UCSD-AML1 (cell line): ENCODE measurements at regions not wholly inside any gene's neighbourhood (a gene's known extent, or its start where the extent isn't known, plus 50 kb on each side); places are given as distances from the start of the nearest gene placed in this dataset.
A peak's percentile ranks its signal among the peaks of the same experiment; 100 is the strongest.

ENCODE experiments used
- DNase-seq: peaks from one replicate; lab custom pipeline; 2025; ENCODE audit not compliant: unreplicated experiment; lab: John Stamatoyannopoulos, UW

- no peak for DNase-seq
Observed at GRCh38 chr5:157926977-157927376, 68.0 kb upstream of the CLINT1 start.

DNA sequence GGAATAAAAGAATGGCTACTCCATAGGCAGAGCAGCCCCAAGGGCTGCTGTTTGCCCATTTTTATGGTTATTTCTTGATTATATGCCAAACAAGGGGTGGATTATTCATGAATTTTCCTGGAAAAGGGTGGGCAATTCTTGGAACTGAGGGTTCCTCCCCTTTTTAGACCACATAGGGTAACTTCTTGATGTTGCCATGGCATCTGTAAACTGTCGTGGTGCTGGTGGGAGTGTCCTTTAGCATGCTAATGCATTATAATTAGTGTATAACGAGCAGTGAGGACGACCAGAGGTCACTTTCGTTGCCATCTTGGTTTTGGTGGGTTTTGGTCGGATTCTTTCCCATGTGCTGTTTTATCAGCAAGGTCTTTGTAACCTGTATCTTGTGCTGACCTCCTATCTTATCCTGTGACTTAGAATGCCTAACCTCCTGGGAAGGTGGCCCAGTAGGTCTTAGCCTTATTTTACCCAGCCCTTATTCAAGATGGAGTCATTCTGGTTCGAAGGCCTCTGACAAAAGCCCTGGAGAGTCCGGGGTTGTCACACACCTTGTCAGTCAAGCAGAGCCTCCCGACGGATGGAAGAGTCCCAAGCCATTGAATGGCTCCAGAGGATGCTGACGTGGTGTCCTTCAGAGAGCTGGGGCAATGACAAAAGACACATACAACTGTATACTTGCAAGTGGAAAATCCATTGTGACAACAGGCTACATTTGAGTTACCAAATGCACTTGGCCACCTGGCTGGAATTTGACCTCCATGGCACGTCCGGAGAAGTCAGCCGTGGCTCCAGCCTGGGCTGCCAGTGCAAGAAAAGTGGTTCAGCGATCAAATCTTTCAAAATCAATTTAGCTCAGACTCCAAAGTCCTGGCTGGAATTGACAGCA lies 67.1 kb upstream of the CLINT1 start:
- DNase-seq: no peak

- DNase-seq: no peak
Observed at GRCh38 chr5:157924931-157925729, 66.2 kb upstream of the CLINT1 start.

- DNase-seq: no peak
Observed at GRCh38 chr5:157924490-157924889, 65.5 kb upstream of the CLINT1 start.

- DNase-seq: no peak
Observed at GRCh38 chr5:157923765-157924164, 64.8 kb upstream of the CLINT1 start.

DNA sequence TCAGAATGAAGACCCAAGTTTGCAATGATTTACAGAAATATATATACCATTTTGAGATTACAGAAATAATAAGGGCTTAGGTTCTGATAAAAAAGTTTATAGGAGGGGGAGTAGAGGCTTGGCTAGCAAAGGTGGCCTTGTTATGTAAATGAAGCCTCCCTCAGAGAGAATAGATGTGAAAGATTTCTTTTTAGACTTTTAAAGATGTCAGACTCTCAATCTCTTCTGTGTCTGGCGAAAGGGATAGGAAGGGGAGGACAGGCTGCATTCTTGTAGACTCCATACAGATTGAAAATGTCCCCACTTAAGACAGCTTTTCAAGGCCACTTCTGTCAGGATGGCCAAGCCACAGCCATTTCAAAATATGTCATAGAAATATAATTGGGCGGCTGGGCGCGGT lies 63.1 kb upstream of the CLINT1 start:
- DNase-seq: no peak

DNA sequence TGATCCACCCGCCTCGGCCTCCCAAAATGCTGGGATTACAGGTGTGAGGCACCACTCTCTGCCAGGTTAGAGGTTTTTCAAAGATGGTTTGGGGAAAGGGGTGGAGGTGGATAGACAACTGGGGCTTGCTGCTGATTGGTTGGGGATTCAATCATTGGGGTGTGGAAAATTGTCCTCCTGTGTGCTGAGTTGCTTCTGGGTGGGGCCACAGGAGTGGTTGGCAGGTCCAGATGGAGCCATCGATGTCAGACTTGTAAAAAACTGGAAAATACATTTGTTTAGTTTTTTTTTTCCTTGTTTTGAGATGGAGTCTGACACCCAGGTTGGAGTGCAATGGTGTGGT lies 61.9 kb upstream of the CLINT1 start:
- DNase-seq: no peak

GRCh38 chr5:157918811-157919742 lies 60.1 kb upstream of the CLINT1 start:
- peak; percentile 28 for DNase-seq

GRCh38 chr5:157917899-157918809 lies 59.2 kb upstream of the CLINT1 start:
- DNase-seq: peak; percentile 65

GRCh38 chr5:157917491-157917890 lies 58.5 kb upstream of the CLINT1 start:
- no peak for DNase-seq

GRCh38 chr5:157915638-157916037 lies 56.7 kb upstream of the CLINT1 start:
- DNase-seq: no peak

DNA sequence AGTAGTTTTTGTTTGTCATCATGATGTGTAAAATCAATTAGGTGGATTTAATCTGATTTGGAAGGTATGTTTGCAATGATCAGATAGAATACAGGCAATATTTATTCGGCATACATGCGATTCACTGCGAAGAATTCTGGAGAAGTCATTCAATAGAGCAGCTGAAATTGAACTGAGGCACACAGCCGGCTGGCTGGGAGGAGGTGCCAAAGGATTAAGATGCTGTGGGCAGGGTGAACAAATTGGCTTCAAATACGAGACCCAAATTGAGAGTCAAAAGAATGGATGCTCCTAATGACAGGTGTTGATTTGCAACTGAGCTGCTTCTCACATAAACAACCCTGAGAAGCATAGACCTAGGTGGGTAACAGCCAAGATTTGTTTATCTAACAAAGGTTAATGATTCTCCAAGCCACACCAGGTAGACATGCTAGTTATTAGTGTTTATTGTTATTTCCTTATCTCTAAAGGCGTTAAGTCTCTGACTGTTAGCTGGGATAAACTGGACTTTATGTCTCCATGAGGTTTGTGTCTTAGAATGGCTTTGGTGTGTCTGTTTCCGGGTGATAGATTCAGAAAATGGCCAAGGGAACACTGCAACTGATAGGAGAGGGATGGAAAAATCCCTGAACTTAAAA lies 55.3 kb upstream of the CLINT1 start:
- no peak for DNase-seq

DNA sequence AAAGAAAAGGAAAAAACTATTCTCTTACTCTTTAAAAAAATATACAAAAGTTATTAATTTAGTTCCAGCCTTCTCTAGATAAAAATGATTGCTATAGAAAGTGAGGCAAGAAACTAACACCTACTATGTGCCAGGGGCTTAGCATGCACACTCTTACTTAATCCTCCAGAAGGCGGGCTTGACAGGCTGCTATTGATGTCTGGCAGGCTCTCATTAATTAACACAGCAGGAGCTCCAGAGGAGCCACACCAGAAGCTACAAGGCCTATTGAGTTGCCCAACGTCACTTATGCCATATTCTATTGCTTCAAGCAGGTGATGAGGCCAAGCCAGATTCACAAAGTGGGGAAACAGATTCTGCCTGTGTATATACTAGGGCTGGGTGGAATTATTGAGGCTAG lies 54.6 kb upstream of the CLINT1 start:
- no peak for DNase-seq

DNA sequence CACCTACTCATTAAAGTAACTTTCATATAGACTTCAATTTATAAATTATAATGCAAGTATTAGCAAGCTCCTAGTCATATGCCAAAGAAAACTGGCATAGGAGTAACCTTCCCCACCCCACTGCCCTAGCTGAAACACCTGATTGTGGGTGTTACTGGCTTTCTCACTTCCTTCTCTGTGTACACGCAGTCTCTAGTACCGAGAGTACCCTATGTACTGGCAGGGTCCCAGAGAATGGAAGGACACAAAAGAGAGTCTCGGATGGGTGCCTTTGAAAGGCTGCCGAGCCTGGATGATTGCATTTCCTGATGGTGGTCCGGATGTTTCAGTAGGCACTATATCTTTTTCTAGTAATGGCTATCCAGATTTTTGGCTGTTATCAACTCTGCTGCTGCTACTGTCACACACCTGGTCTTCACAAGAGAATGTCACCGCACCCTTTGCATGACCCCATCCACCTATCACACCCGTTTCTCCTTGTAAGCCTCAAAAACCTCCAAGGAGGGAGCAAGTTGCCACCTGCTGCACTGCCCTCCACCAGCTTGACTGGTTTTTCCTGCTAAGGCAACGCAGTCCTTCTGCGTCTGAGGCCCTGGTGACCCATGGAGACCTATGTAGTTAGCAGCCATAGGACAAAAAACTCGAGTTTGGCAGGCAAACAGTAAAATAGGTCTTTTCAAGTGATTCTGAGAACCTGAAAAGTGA lies 53.8 kb upstream of the CLINT1 start:
- no peak for DNase-seq

DNA sequence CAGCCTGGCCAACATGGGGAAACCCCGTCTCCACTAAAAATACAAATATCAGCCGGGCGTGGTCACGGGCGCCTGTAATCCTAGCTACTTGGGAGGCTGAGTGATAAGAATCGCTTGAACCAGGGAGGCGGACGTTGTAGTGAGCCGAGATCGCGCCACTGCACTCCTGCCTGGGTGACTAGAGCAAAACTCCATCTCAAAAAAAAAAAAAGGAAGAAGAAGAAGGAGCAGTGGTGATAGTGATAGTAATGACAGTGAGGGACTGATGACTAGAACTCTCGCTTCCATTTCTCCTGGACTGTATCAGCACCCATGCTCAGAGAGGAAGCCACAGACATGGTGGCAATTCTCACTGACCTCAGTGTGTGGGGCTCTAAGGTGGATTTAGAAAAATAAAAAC lies 52.6 kb upstream of the CLINT1 start:
- no peak for DNase-seq
